GM23338 (cell line): ENCODE measurements at regions not wholly inside any gene's neighbourhood (a gene's known extent, or its start where the extent isn't known, plus 50 kb on each side); places are given as distances from the start of the nearest gene placed in this dataset.

Source experiments
- CREB1 ChIP-seq: fragments of 250-450 bp; sonication (Bioruptor Pico); IDR thresholded peaks from 2 replicates; pipeline ENCODE4 v1.5.0; 2020; ENCODE audit warnings: low read depth, mild to moderate bottlenecking, moderate library complexity
- EZH2 ChIP-seq: fragments of 200-600 bp; sonication (generic); IDR thresholded peaks from one replicate; pipeline ENCODE4 v1.8.0; 2017; ENCODE audit warnings: antibody characterized with exemption, mild to moderate bottlenecking, low read depth; ENCODE audit not compliant: unreplicated experiment
- EZH2phosphoT487 ChIP-seq: fragments of 200-600 bp; sonication (generic); IDR thresholded peaks from one replicate; pipeline ENCODE4 v1.8.1; 2018; ENCODE audit warnings: antibody characterized with exemption; ENCODE audit not compliant: unreplicated experiment
- JUNB ChIP-seq: IDR thresholded peaks from one replicate; pipeline ENCODE4 v1.6.1; 2016; ENCODE audit warnings: antibody characterized with exemption; ENCODE audit not compliant: unreplicated experiment
- NANOG ChIP-seq: IDR thresholded peaks from 2 replicates; pipeline ENCODE4 v1.6.1; 2016; ENCODE audit warnings: antibody characterized with exemption, borderline replicate concordance
- POLR2AphosphoS5 ChIP-seq: IDR thresholded peaks from 2 replicates; pipeline ENCODE4 v1.6.1; 2016; ENCODE audit warnings: antibody characterized with exemption, low read depth
- ZNF331 ChIP-seq: fragments of 250-450 bp; sonication (Bioruptor Pico); IDR thresholded peaks from 2 replicates; pipeline ENCODE4 v1.5.0; 2020; ENCODE audit warnings: low read depth, mild to moderate bottlenecking, moderate library complexity
- TF ChIP-seq, protein P1 (sequence below), 2 experiments: fragments of 200-600 bp in 1 of 2; sonication (generic) in 1 of 2; conservative IDR thresholded peaks; 2 replicates each; pipeline versions ENCODE4 v1.5.1 to v1.6.1; 2016 to 2017; ENCODE audit warnings: antibody characterized with exemption in 2 of 2, low read depth in 2 of 2, mild to moderate bottlenecking in 2 of 2, moderate library complexity in 1 of 2
- TF ChIP-seq, protein P2 (sequence below): IDR thresholded peaks from one replicate; pipeline ENCODE4 v1.6.1; 2018; ENCODE audit warnings: antibody characterized with exemption; ENCODE audit not compliant: unreplicated experiment

DNA sequence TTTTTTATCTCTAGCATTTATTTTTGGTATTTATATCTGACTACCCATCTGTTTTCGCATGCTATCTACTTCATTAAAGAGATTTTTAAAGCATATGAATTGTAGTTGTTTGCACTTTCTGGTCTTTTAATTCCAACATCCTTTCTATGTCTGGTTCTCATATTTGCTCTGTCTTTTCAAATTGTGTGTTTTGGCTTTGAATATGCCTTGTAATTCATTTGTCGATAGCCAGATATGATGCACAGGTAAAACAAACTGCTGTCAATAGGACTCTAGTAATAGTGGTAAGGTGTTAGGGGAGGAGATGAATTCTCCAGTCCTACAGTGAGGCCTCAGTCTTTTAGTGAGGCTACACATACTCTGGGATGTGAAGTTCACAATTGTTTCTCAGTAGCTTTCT is 530.8 kb upstream of the CCDC179 start:
- TF ChIP-seq, protein P1, sequence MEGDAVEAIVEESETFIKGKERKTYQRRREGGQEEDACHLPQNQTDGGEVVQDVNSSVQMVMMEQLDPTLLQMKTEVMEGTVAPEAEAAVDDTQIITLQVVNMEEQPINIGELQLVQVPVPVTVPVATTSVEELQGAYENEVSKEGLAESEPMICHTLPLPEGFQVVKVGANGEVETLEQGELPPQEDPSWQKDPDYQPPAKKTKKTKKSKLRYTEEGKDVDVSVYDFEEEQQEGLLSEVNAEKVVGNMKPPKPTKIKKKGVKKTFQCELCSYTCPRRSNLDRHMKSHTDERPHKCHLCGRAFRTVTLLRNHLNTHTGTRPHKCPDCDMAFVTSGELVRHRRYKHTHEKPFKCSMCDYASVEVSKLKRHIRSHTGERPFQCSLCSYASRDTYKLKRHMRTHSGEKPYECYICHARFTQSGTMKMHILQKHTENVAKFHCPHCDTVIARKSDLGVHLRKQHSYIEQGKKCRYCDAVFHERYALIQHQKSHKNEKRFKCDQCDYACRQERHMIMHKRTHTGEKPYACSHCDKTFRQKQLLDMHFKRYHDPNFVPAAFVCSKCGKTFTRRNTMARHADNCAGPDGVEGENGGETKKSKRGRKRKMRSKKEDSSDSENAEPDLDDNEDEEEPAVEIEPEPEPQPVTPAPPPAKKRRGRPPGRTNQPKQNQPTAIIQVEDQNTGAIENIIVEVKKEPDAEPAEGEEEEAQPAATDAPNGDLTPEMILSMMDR (conservative IDR thresholded peaks at IDR 0.05; ENCODE audit: low read depth in 2 of 2), result no peak
- no peak for TF ChIP-seq POLR2AphosphoS5
- no peak for TF ChIP-seq EZH2phosphoT487
- TF ChIP-seq EZH2, result no peak
- no peak for TF ChIP-seq NANOG
- TF ChIP-seq JUNB, result no peak
- TF ChIP-seq CREB1 (CRISPR knock-in tag), result no peak
- TF ChIP-seq, protein P2, sequence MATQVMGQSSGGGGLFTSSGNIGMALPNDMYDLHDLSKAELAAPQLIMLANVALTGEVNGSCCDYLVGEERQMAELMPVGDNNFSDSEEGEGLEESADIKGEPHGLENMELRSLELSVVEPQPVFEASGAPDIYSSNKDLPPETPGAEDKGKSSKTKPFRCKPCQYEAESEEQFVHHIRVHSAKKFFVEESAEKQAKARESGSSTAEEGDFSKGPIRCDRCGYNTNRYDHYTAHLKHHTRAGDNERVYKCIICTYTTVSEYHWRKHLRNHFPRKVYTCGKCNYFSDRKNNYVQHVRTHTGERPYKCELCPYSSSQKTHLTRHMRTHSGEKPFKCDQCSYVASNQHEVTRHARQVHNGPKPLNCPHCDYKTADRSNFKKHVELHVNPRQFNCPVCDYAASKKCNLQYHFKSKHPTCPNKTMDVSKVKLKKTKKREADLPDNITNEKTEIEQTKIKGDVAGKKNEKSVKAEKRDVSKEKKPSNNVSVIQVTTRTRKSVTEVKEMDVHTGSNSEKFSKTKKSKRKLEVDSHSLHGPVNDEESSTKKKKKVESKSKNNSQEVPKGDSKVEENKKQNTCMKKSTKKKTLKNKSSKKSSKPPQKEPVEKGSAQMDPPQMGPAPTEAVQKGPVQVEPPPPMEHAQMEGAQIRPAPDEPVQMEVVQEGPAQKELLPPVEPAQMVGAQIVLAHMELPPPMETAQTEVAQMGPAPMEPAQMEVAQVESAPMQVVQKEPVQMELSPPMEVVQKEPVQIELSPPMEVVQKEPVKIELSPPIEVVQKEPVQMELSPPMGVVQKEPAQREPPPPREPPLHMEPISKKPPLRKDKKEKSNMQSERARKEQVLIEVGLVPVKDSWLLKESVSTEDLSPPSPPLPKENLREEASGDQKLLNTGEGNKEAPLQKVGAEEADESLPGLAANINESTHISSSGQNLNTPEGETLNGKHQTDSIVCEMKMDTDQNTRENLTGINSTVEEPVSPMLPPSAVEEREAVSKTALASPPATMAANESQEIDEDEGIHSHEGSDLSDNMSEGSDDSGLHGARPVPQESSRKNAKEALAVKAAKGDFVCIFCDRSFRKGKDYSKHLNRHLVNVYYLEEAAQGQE, result no peak
- TF ChIP-seq ZNF331 (CRISPR knock-in tag), result no peak
